ENCODE measurements at regions not wholly inside any gene's neighbourhood (a gene's known extent, or its start where the extent isn't known, plus 50 kb on each side); places are given as distances from the start of the nearest gene placed in this dataset.

DNA sequence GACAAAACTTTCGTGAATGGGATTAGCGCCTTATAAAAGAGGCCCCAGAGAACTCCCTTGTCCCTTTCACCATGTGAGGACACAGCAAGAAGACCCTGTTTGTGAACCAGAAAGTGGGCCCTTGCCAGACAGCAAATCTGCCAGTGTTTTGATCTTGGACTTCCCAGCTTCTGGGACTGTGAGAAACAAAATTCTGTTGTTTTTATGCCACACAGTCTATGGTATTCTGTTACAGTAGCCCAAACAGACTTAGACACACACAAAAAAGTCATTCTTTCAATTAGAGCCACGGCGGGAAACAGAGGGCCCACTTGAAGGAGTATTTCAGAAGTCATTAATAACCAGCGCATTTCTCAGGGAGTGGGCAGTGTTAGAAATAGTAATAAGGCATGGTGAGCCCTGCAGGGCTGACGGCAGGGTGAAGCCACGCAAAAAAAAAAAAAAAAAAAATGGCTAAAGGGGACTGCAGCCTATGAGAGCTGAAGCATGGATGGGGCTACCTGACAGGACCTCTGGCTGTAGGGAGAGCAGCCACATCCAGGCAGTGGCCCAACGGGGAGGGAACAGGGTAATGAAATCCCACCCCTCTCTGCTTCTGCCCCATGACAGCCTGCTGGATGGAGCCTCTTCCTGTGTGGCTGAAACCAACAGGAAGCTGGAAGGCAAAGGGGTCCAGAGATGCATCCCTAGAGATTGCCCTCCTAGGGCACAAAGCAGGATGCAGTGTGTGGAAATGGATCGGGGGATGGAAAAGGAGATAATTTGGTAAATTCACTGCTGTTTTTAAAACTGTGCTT, 189.3 kb downstream of the KCNS3 start:
- no peak overlapping the region for H2BK15ac ChIP-seq (ENCODE audit: low read depth, low read length)
- no peak overlapping the region for H2BK20ac ChIP-seq (ENCODE audit: low read depth, low read length)
- H2AFZ ChIP-seq (replicated peaks; ENCODE audit: low read length, poor library complexity): peak overlapping the region; percentile 60
- dilution Hi-C loops (cut with HindIII; ENCODE audit: low sequenced_read_pairs, unreplicated experiment) (no loop called here), in situ Hi-C loops (cut with MboI; ENCODE audit: low sequenced_read_pairs) (no loop called here), intact Hi-C loops (cut with micrococcal nuclease) (no loop called here)
- ChIA-PET CTCF (no interaction called here), POLR2A (ENCODE audit: unreplicated experiment) (no interaction called here)
- no TSS peak for BruUV-seq (replicated peaks)
- no CpG with 5 or more reads among the region's 9 CpGs for WGBS, 2 experiments (ENCODE audit: extremely low coverage in 2 of 2, insufficient read length in 1 of 2)
- H3K4me2 ChIP-seq (ENCODE audit: low read depth, low read length): no peak overlapping the region
- no peaks in the 10 kb centered on the region for H3K36me3 ChIP-seq (ENCODE audit: control insufficient read depth, insufficient read depth, low read length)
- H3K27ac ChIP-seq (ENCODE audit: insufficient read depth, low read length): no peak overlapping the region
- no peak overlapping the region for H2AK9ac ChIP-seq (replicated peaks; ENCODE audit: low read depth, low read length, poor library complexity)
- H3K4ac ChIP-seq (ENCODE audit: low read depth, low read length): no peak overlapping the region
- no peak overlapping the region for H4K5ac ChIP-seq (ENCODE audit: low read depth, low read length)
- no peak overlapping the region for H4K91ac ChIP-seq (ENCODE audit: insufficient read depth, low read depth, low read length)
- no peak overlapping the region for H3K18ac ChIP-seq (ENCODE audit: low read depth, low read length)
- H3K4me3 ChIP-seq (ENCODE audit: insufficient read depth, low read depth, low read length): no peak overlapping the region
- TF ChIP-seq RCOR1 (IDR thresholded peaks at IDR 0.05; ENCODE audit: insufficient replicate concordance, low read length) (no peak), CEBPB (IDR thresholded peaks at IDR 0.05; ENCODE audit: low read depth, low read length) (no peak), RAD21 (IDR thresholded peaks at IDR 0.05; ENCODE audit: low read length) (no peak)
- H4K20me1 ChIP-seq (ENCODE audit: insufficient read depth, low read length): no peaks in the 10 kb centered on the region
- ATAC-seq (ENCODE audit: low read depth) (no peak), DNase-seq (no peak)
- no peak overlapping the region for H3K23ac ChIP-seq (ENCODE audit: low read depth, low read length)
- H3K9me3 ChIP-seq (ENCODE audit: control insufficient read depth, insufficient read depth, low read length): no peaks in the 10 kb centered on the region
- no peaks in the 10 kb centered on the region; the same call in 1 of the 2 replicates for H3K9me1 ChIP-seq (ENCODE audit: insufficient read depth, low read length)
- H3K9ac ChIP-seq (ENCODE audit: low read depth, low read length): no peak overlapping the region
- peaks cover 3% of the 10 kb centered on the region; the same call in 1 of the 2 replicates for H3K27me3 ChIP-seq (ENCODE audit: control insufficient read depth, insufficient read depth, low read length)
- H4K8ac ChIP-seq (ENCODE audit: low read depth in 2 of 2, low read length in 2 of 2): no peak overlapping the region
- H3K56ac ChIP-seq (ENCODE audit: extremely low read depth, insufficient read depth, low read length): no peak overlapping the region
- H3K14ac ChIP-seq (replicated peaks; ENCODE audit: low read depth, low read length): no peak overlapping the region
- H3K4me1 ChIP-seq (ENCODE audit: control insufficient read depth, insufficient read depth, low read length): no peaks in the 10 kb centered on the region
- no peak overlapping the region for H2BK120ac ChIP-seq (ENCODE audit: low read depth, low read length)
- no peak overlapping the region for H2AK5ac ChIP-seq (ENCODE audit: low read depth, low read length)
- H2BK5ac ChIP-seq (ENCODE audit: low read depth, low read length, poor library complexity, severe bottlenecking): no peak overlapping the region
- H3K79me1 ChIP-seq (ENCODE audit: low read depth in 1 of 2, low read length in 2 of 2): no peaks in the 10 kb centered on the region

Measured in IMR-90 (cell line).